Mesothelial cell of epicardium (in vitro differentiated cells): ENCODE measurements at regions not wholly inside any gene's neighbourhood (a gene's known extent, or its start where the extent isn't known, plus 50 kb on each side); places are given as distances from the start of the nearest gene placed in this dataset.

ENCODE experiments used
- DNase-seq, 2 experiments: peaks; one replicate each; pipeline ENCODE4 v3.0.0; 2021; ENCODE audit warnings: low spot score in 2 of 2; ENCODE audit not compliant: unreplicated experiment in 2 of 2
- H3K27ac Mint-ChIP-seq: 2 replicates; pipeline ENCODE4 v1.8.0; 2021; ENCODE audit warnings: mixed read lengths
- H3K27me3 Mint-ChIP-seq: 2 replicates; pipeline ENCODE4 v1.8.0; 2021; ENCODE audit warnings: low read depth, mixed read lengths
- H3K36me3 Mint-ChIP-seq: 2 replicates; pipeline ENCODE4 v1.8.0; 2021; ENCODE audit warnings: mixed read lengths
- H3K4me1 Mint-ChIP-seq: 2 replicates; pipeline ENCODE4 v1.8.0; 2021; ENCODE audit warnings: mixed read lengths
- H3K4me3 Mint-ChIP-seq: 2 replicates; pipeline ENCODE4 v1.8.0; 2021; ENCODE audit warnings: mild to moderate bottlenecking, moderate library complexity, mixed read lengths
- H3K9me3 Mint-ChIP-seq: 2 replicates; pipeline ENCODE4 v1.8.0; 2021; ENCODE audit warnings: mixed read lengths
- CTCF ChIP-seq: fragments of 200-600 bp; sonication (generic); IDR thresholded peaks from one replicate; pipeline ENCODE4 v1.5.0; 2021; ENCODE audit warnings: antibody characterized with exemption; ENCODE audit not compliant: unreplicated experiment

- Mint-ChIP-seq H3K9me3 (no peaks in the 10 kb centered on the region), H3K36me3 (no peaks in the 10 kb centered on the region), H3K27me3 (no peaks in the 10 kb centered on the region), H3K4me3 (no peak overlapping the region), H3K4me1 (no peaks in the 10 kb centered on the region), H3K27ac (no peak overlapping the region)
- no peak for DNase-seq
- no peak for TF ChIP-seq CTCF
Observed at GRCh38 chr13:40075281-40075680, 419.8 kb downstream of the COG6 start.

GRCh38 chr13:40076765-40077362 is 421.4 kb downstream of the COG6 start:
- Mint-ChIP-seq H3K27ac (no peak overlapping the region), H3K4me3 (no peak overlapping the region), H3K9me3 (peaks cover 4% of the 10 kb centered on the region), H3K4me1 (no peaks in the 10 kb centered on the region), H3K36me3 (no peaks in the 10 kb centered on the region), H3K27me3 (no peaks in the 10 kb centered on the region)
- DNase-seq, result no peak
- no peak for TF ChIP-seq CTCF

GRCh38 chr13:40077396-40078027 is 422.1 kb downstream of the COG6 start:
- no peak overlapping the region for H3K4me3 Mint-ChIP-seq

GRCh38 chr13:40079721-40080120 is 424.3 kb downstream of the COG6 start:
- peaks cover 4% of the 10 kb centered on the region for H3K9me3 Mint-ChIP-seq
- TF ChIP-seq CTCF, result no peak
- no peaks in the 10 kb centered on the region for H3K27me3 Mint-ChIP-seq

More at GRCh38 chr13:40077396-40078027, 422.1 kb downstream of the COG6 start:
- H3K4me1 Mint-ChIP-seq, result peaks cover 2% of the 10 kb centered on the region
- peaks cover 4% of the 10 kb centered on the region for H3K9me3 Mint-ChIP-seq
- no peak for DNase-seq
- H3K27me3 Mint-ChIP-seq, result no peaks in the 10 kb centered on the region
- no peak overlapping the region for H3K27ac Mint-ChIP-seq
- H3K36me3 Mint-ChIP-seq, result no peaks in the 10 kb centered on the region
- TF ChIP-seq CTCF, result no peak

GRCh38 chr13:40080676-40081075 is 425.2 kb downstream of the COG6 start:
- DNase-seq, result no peak
- Mint-ChIP-seq H3K4me3 (no peak overlapping the region), H3K27me3 (no peaks in the 10 kb centered on the region), H3K9me3 (peaks cover 4% of the 10 kb centered on the region), H3K36me3 (no peaks in the 10 kb centered on the region), H3K4me1 (peaks cover 11% of the 10 kb centered on the region), H3K27ac (no peak overlapping the region)
- TF ChIP-seq CTCF, result no peak

More at GRCh38 chr13:40079721-40080120, 424.3 kb downstream of the COG6 start:
- Mint-ChIP-seq H3K27ac (no peak overlapping the region), H3K36me3 (no peaks in the 10 kb centered on the region), H3K4me3 (no peak overlapping the region), H3K4me1 (peaks cover 7% of the 10 kb centered on the region)
- no peak for DNase-seq
